Neutrophil (primary cell): ENCODE measurements at regions not wholly inside any gene's neighbourhood (a gene's known extent, or its start where the extent isn't known, plus 50 kb on each side); places are given as distances from the start of the nearest gene placed in this dataset.
"Not testable (repeated sequence)": the region's sequence is repeated elsewhere in the genome, so short reads cannot be mapped to it uniquely, and the experiment has no call there.

Source experiments
- H3K27ac ChIP-seq: fragments of 200-600 bp; sonication (generic); 2 replicates; pipeline ENCODE4 v1.5.1; 2016; ENCODE audit warnings: mild to moderate bottlenecking, moderate library complexity
- H3K27me3 ChIP-seq: fragments of 200-600 bp; sonication (generic); 2 replicates; pipeline ENCODE4 v1.6.0; 2016; ENCODE audit warnings: mild to moderate bottlenecking
- H3K36me3 ChIP-seq: fragments of 200-600 bp; sonication (generic); 2 replicates; pipeline ENCODE4 v1.5.1; 2017
- H3K4me1 ChIP-seq, 2 experiments: fragments of 200-600 bp in 1 of 2; sonication (generic) in 1 of 2; 1 replicate in 1 of 2; 2 replicates in 1 of 2; pipeline versions ENCODE4 v1.5.1 to v1.6.1; 2013 to 2016; ENCODE audit warnings: low read depth in 1 of 2, low read length in 1 of 2, mild to moderate bottlenecking in 1 of 2, moderate library complexity in 1 of 2; ENCODE audit not compliant: control insufficient read depth in 1 of 2, insufficient read depth in 1 of 2
- H3K4me3 ChIP-seq, 2 experiments: fragments of 200-600 bp in 1 of 2; sonication (generic) in 1 of 2; 1 replicate in 1 of 2; 2 replicates in 1 of 2; pipeline ENCODE4 v1.5.1; 2013 to 2016; ENCODE audit warnings: low read depth in 1 of 2, low read length in 1 of 2, mild to moderate bottlenecking in 1 of 2, moderate library complexity in 1 of 2
- H3K9me3 ChIP-seq: fragments of 200-600 bp; sonication (generic); 2 replicates; pipeline ENCODE4 v1.5.1; 2016
- CTCF ChIP-seq: fragments of 200-600 bp; sonication (generic); IDR thresholded peaks from 2 replicates; pipeline ENCODE4 v1.5.1; 2016; ENCODE audit warnings: antibody characterized with exemption

- H3K27ac ChIP-seq: no peak overlapping the region
- TF ChIP-seq CTCF: no peak
Measured at GRCh38 chr1:164443166-164443565, 115.8 kb upstream of the PBX1 start.

GRCh38 chr1:164443836-164444235 is 115.1 kb upstream of the PBX1 start:
- Histone ChIP-seq H3K36me3 (no peaks in the 10 kb centered on the region), H3K4me3 (no peak overlapping the region), H3K27ac (no peak overlapping the region), H3K4me1 (no peaks in the 10 kb centered on the region), H3K27me3 (no peaks in the 10 kb centered on the region), H3K9me3 (no peaks in the 10 kb centered on the region)
- no peak for TF ChIP-seq CTCF

More at GRCh38 chr1:164443166-164443565, 115.8 kb upstream of the PBX1 start:
- no peaks in the 10 kb centered on the region for H3K36me3 ChIP-seq
- H3K4me3 ChIP-seq: no peak overlapping the region
- H3K4me1 ChIP-seq: no peaks in the 10 kb centered on the region
- no peaks in the 10 kb centered on the region for H3K27me3 ChIP-seq
- H3K9me3 ChIP-seq: no peaks in the 10 kb centered on the region

DNA sequence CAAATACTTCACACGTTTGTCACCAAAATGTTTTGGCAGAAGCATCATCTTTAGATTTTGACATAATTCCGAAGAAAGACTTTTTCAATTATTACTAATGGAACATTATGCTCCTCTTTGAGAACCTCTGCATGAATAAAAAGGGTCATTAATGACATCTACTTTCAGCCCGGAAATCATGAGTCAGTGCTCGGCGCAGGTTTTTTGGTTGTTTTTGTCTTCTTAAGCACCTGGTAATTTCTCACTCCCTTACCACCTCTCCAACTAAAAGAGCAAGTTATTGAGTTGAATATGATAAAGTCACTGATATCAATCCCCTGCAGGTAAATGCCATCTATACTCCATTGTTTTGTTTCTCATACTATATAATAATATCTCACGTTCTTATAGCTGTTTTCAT is 113.0 kb upstream of the PBX1 start:
- H3K27me3 ChIP-seq: no peaks in the 10 kb centered on the region
- no peak overlapping the region for H3K4me3 ChIP-seq
- H3K4me1 ChIP-seq: no peaks in the 10 kb centered on the region
- H3K9me3 ChIP-seq: no peaks in the 10 kb centered on the region
- no peaks in the 10 kb centered on the region for H3K36me3 ChIP-seq
- H3K27ac ChIP-seq: no peak overlapping the region
- TF ChIP-seq CTCF: no peak

GRCh38 chr1:164452549-164452948 is 106.4 kb upstream of the PBX1 start:
- Histone ChIP-seq H3K27ac (no peak overlapping the region), H3K4me3 (no peak overlapping the region), H3K27me3 (no peaks in the 10 kb centered on the region), H3K4me1 (no peaks in the 10 kb centered on the region), H3K9me3 (no peaks in the 10 kb centered on the region), H3K36me3 (no peaks in the 10 kb centered on the region)
- TF ChIP-seq CTCF: no peak

DNA sequence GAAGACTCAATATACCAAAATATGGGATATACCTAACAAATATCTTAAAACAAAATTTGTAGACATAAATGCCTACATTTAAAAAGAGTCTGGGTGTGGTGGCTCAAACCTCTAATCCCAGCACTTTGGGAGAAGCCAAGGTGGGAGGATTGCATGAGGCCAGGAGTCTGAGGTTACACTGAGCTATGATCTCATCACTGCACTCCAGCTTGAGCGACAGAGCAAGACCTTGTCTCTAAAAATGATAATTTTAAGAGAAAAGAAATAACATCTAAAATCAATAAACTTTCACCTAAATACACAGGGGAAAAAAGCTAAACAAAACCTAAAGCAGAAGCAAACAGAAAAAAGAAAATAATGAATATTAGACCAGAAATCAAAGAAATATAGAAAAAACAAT is 102.7 kb upstream of the PBX1 start:
- Histone ChIP-seq H3K27ac (no peak overlapping the region), H3K36me3 (no peaks in the 10 kb centered on the region), H3K9me3 (no peaks in the 10 kb centered on the region), H3K4me3 (no peak overlapping the region), H3K4me1 (no peaks in the 10 kb centered on the region), H3K27me3 (no peaks in the 10 kb centered on the region)
- TF ChIP-seq CTCF: no peak

DNA sequence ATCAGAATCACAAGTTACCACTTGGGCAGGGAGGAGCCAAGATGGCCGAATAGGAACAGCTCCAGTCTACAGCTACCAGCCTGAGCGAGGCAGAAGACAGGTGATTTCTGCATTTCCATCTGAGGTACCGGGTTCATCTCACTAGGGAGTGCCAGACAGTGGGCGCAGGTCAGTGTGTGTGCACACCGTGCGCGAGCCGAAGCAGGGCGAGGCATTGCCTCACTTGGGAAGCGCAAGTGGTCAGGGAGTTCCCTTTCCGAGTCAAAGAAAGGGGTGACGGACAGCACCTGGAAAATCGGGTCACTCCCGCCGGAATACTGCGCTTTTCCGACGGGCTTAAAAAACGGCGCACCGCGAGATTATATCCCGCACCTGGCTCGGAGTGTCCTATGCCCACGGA is 99.8 kb upstream of the PBX1 start:
- not testable (repeated sequence) for H3K4me3 ChIP-seq, H3K27me3 ChIP-seq, H3K36me3 ChIP-seq, H3K27ac ChIP-seq, H3K9me3 ChIP-seq, H3K4me1 ChIP-seq
